HepG2 (cell line): ENCODE measurements at regions not wholly inside any gene's neighbourhood (a gene's known extent, or its start where the extent isn't known, plus 50 kb on each side); places are given as distances from the start of the nearest gene placed in this dataset.

Experiments used
- ATAC-seq: fragments of 200-7000 bp; cut with Tn5 transposase; 3 replicates; pipeline ENCODE4 v1.9.1; 2020; ENCODE audit warnings: mild to moderate bottlenecking, moderate library complexity
- BruUV-seq: library from RNA; stranded (reverse); fragments of 400-500 nt; replicated peaks from 2 replicates; lab custom pipeline; 2021; lab: Mats Ljungman, UMichigan
- CTCF ChIA-PET: fragments of 300-600 bp; formaldehyde crosslinking; extraction: SDS; loops from one replicate; lab custom pipeline; 2021; ENCODE audit warnings: low total read pairs, inconsistent platforms, low intra/inter-chr PET ratio; lab: Yijun Ruan, JAX
- POLR2A ChIA-PET: fragments of 350-600 bp; sonication (Branson Sonifier 250); formaldehyde crosslinking; loops from one replicate; lab custom pipeline; 2020; ENCODE audit warnings: antibody characterized with exemption, inconsistent platforms; lab: Yijun Ruan, JAX
- DNase-seq: peaks from one replicate; pipeline ENCODE4 v3.0.0-alpha.2; 2015; ENCODE audit warnings: low spot score
- FAIRE-seq: peaks from 3 replicates; lab custom pipeline; 2011; peaks lifted over from hg19 to GRCh38; lab: Jason Lieb, UNC
- H2AFZ ChIP-seq: one replicate; pipeline ENCODE4 v1.6.1; 2011; ENCODE audit warnings: low read length, inconsistent platforms
- H3K27ac ChIP-seq: fragments of 300-600 bp; 3 replicates; pipeline ENCODE4 v1.8.0; 2011; ENCODE audit warnings: mixed run types, mild to moderate bottlenecking, mixed read lengths, low read length, inconsistent platforms; ENCODE audit not compliant: insufficient read depth; ENCODE audit errors: extremely low read length
- H3K27me3 ChIP-seq, 2 experiments: fragments of 200-600 bp in 1 of 2; 2 replicates in 1 of 2; 3 replicates in 1 of 2; pipeline versions ENCODE4 v1.6.0 to v1.8.0; 2011; ENCODE audit warnings: low read length in 2 of 2, mild to moderate bottlenecking in 2 of 2, moderate library complexity in 2 of 2, inconsistent platforms in 1 of 2; ENCODE audit not compliant: insufficient read depth in 2 of 2, control insufficient read depth in 1 of 2
- H3K36me3 ChIP-seq, 2 experiments: fragments of 200-600 bp in 1 of 2; replicated peaks in 1 of 2; 2 replicates in 1 of 2; 3 replicates in 1 of 2; pipeline versions ENCODE4 v1.5.1 to v1.8.0; 2011; ENCODE audit warnings: low read length in 2 of 2, inconsistent platforms in 1 of 2; ENCODE audit not compliant: insufficient read depth in 2 of 2, control insufficient read depth in 1 of 2
- H3K4me1 ChIP-seq: 2 replicates; pipeline ENCODE4 v1.5.1; 2012; ENCODE audit warnings: low read length, inconsistent platforms; ENCODE audit not compliant: insufficient read depth
- H3K4me2 ChIP-seq: 2 replicates; pipeline ENCODE4 v1.6.0; 2011; ENCODE audit warnings: low read depth, low read length, inconsistent platforms
- H3K4me3 ChIP-seq, 3 experiments: fragments of 200-600 bp in 1 of 3; sonication (generic), shearing (Covaris generic) in 1 of 3; replicated peaks in 1 of 3; 2 replicates each; pipeline ENCODE4 v1.5.1; 2011 to 2016; ENCODE audit warnings: low read length in 3 of 3, inconsistent platforms in 2 of 3, low read depth in 2 of 3, mild to moderate bottlenecking in 2 of 3, control low read depth in 1 of 3, mixed read lengths in 1 of 3; ENCODE audit not compliant: insufficient read depth in 1 of 3
- H3K79me2 ChIP-seq: one replicate; pipeline ENCODE4 v1.6.1; 2011; ENCODE audit warnings: low read length, inconsistent platforms; ENCODE audit not compliant: insufficient read depth
- H3K9ac ChIP-seq: 2 replicates; pipeline ENCODE4 v1.6.0; 2011; ENCODE audit warnings: mild to moderate bottlenecking, low read depth, low read length, inconsistent platforms; ENCODE audit not compliant: insufficient read depth
- H3K9me3 ChIP-seq: 2 replicates; pipeline ENCODE4 v1.5.1; 2012; ENCODE audit warnings: mild to moderate bottlenecking, low read length
- H4K20me1 ChIP-seq: 2 replicates; pipeline ENCODE4 v1.6.0; 2011; ENCODE audit warnings: inconsistent platforms, mild to moderate bottlenecking, low read length, moderate library complexity; ENCODE audit not compliant: insufficient read depth
- CAMTA2 ChIP-seq: sonication (generic); formaldehyde crosslinking; IDR thresholded peaks from 2 replicates; pipeline ENCODE4 v1.4.0; 2020; ENCODE audit warnings: mild to moderate bottlenecking, missing genetic modification reagents, borderline replicate concordance
- CEBPZ ChIP-seq: IDR thresholded peaks from 2 replicates; pipeline ENCODE4 v1.6.1; 2012; ENCODE audit warnings: low read length, improper control_type of control experiment
- FOXO4 ChIP-seq: sonication (generic); formaldehyde crosslinking; conservative IDR thresholded peaks from 2 replicates; pipeline ENCODE4 v1.8.1; 2023; ENCODE audit warnings: missing genetic modification reagents
- GPN1 ChIP-seq: sonication (generic); formaldehyde crosslinking; IDR thresholded peaks from 2 replicates; pipeline ENCODE4 v1.5.1; 2020; ENCODE audit warnings: missing genetic modification reagents, borderline replicate concordance
- HDAC6 ChIP-seq: fragments of 200-600 bp; sonication (generic); IDR thresholded peaks from 2 replicates; pipeline ENCODE4 v1.7.0; 2017; ENCODE audit warnings: mild to moderate bottlenecking, antibody characterized with exemption, low read length, low read depth
- KAT8 ChIP-seq: IDR thresholded peaks from 2 replicates; pipeline ENCODE4 v1.6.1; 2016; ENCODE audit warnings: missing genetic modification reagents, missing compliant biosample characterization
- MAZ ChIP-seq, 2 experiments: sonication (generic) in 1 of 2; formaldehyde crosslinking in 1 of 2; IDR thresholded peaks; 2 replicates each; pipeline versions ENCODE4 v1.5.0 to v1.6.1; 2012 to 2020; ENCODE audit warnings: low read depth in 2 of 2, mild to moderate bottlenecking in 2 of 2, borderline replicate concordance in 1 of 2, improper control_type of control experiment in 1 of 2, low read length in 1 of 2, missing genetic modification reagents in 1 of 2, moderate library complexity in 1 of 2
- SP1 ChIP-seq, 2 experiments: fragments of 450-650 bp in 1 of 2; sonication (generic) in 1 of 2; formaldehyde crosslinking in 1 of 2; IDR thresholded peaks; 2 replicates each; pipeline versions ENCODE4 v1.4.0 to v1.6.1; 2016 to 2020; ENCODE audit warnings: missing genetic modification reagents in 1 of 2
- ZBTB7B ChIP-seq: sonication (generic); formaldehyde crosslinking; IDR thresholded peaks from 2 replicates; pipeline ENCODE4 v1.4.0; 2020; ENCODE audit warnings: missing genetic modification reagents
- ZNF160 ChIP-seq: sonication (generic); formaldehyde crosslinking; IDR thresholded peaks from 2 replicates; pipeline ENCODE4 v1.8.0; 2022; ENCODE audit warnings: mild to moderate bottlenecking, inconsistent platforms, missing genetic modification reagents
- ZNF180 ChIP-seq: sonication (generic); formaldehyde crosslinking; IDR thresholded peaks from 2 replicates; pipeline ENCODE4 v1.4.0; 2020; ENCODE audit warnings: low read depth, missing genetic modification reagents, borderline replicate concordance
- ZNF30 ChIP-seq: sonication (generic); formaldehyde crosslinking; IDR thresholded peaks from 2 replicates; pipeline ENCODE4 v1.5.0; 2020; ENCODE audit warnings: mild to moderate bottlenecking, missing genetic modification reagents
- ZNF496 ChIP-seq: sonication (generic); formaldehyde crosslinking; IDR thresholded peaks from 2 replicates; pipeline ENCODE4 v1.8.1; 2023; ENCODE audit warnings: mild to moderate bottlenecking, moderate library complexity, missing genetic modification reagents; ENCODE audit not compliant: insufficient replicate concordance
- ZNF569 ChIP-seq: sonication (generic); formaldehyde crosslinking; IDR thresholded peaks from 2 replicates; pipeline ENCODE4 v1.5.0; 2020; ENCODE audit warnings: mild to moderate bottlenecking, missing genetic modification reagents, moderate library complexity, borderline replicate concordance
- ZSCAN5A ChIP-seq: sonication (generic); formaldehyde crosslinking; IDR thresholded peaks from 2 replicates; pipeline ENCODE4 v1.8.0; 2022; ENCODE audit warnings: mild to moderate bottlenecking, missing genetic modification reagents, borderline replicate concordance
- WGBS: methylation state at CpG from one replicate; pipeline ENCODE4 v1.1.6; 2017; ENCODE audit warnings: low lambda C conversion rate; 5-methylcytosine and 5-hydroxymethylcytosine counted together
- in situ Hi-C: cut with HindIII; loops from 2 replicates; pipeline ENCODE4 v1.10.0; 2017; ENCODE audit warnings: low pct_unique_long_range_greater_than_20kb; ENCODE audit not compliant: extremely low pct_ligation_motif_present
- intact Hi-C: fragments of 100-400 bp; cut with micrococcal nuclease; formaldehyde crosslinking; loops from one replicate; pipeline ENCODE4 v1.10.0; 2022; ENCODE audit not compliant: unreplicated experiment

- H3K27ac ChIP-seq, result no peak overlapping the region
- no peaks in the 10 kb centered on the region for H3K9me3 ChIP-seq
- H2AFZ ChIP-seq, result no peak overlapping the region
- ChIA-PET POLR2A (no interaction called here), CTCF (no interaction called here)
- FAIRE-seq (no peak), ATAC-seq (no peak), DNase-seq (no peak)
- no peak overlapping the region for H3K4me3 ChIP-seq
- BruUV-seq, result no TSS peak
- H3K79me2 ChIP-seq, result no peaks in the 10 kb centered on the region
- peaks cover 0 to 23% of the 10 kb centered on the region in 2 experiments; a peak in 4 of 5 replicates for H3K27me3 ChIP-seq
- H3K4me1 ChIP-seq, result no peaks in the 10 kb centered on the region
- WGBS, result 4% methylated on average over 2 of the region's 2 CpGs
- no peak overlapping the region for H3K9ac ChIP-seq
- no peaks in the 10 kb centered on the region for H4K20me1 ChIP-seq
- H3K36me3 ChIP-seq, result no peaks in the 10 kb centered on the region
- H3K4me2 ChIP-seq, result no peak overlapping the region
- intact Hi-C loops (no loop called here), in situ Hi-C loops (no loop called here)
- TF ChIP-seq ZNF496 (CRISPR knock-in tag) (no peak), CEBPZ (no peak), ZSCAN5A (CRISPR knock-in tag) (no peak), FOXO4 (CRISPR knock-in tag) (no peak), ZNF180 (no peak), ZNF569 (CRISPR knock-in tag) (no peak), CAMTA2 (CRISPR knock-in tag) (no peak), GPN1 (CRISPR knock-in tag) (no peak), ZNF160 (CRISPR knock-in tag) (no peak), MAZ (IDR thresholded peaks at IDR 0.05; ENCODE audit: borderline replicate concordance, low read depth, low read length) (no peak), MAZ (CRISPR knock-in tag; IDR thresholded peaks at IDR 0.05; ENCODE audit: low read depth) (no peak), SP1 (IDR thresholded peaks at IDR 0.05) (no peak), SP1 (CRISPR knock-in tag; IDR thresholded peaks at IDR 0.05) (no peak), ZBTB7B (CRISPR knock-in tag) (no peak), ZNF30 (CRISPR knock-in tag) (no peak), KAT8 (CRISPR knock-in tag) (no peak), HDAC6 (no peak)
Observed at GRCh38 chr5:38039091-38039490, 199.2 kb upstream of the GDNF start.
